ENCODE measurements at regions not wholly inside any gene's neighbourhood (a gene's known extent, or its start where the extent isn't known, plus 50 kb on each side); places are given as distances from the start of the nearest gene placed in this dataset.

DNA sequence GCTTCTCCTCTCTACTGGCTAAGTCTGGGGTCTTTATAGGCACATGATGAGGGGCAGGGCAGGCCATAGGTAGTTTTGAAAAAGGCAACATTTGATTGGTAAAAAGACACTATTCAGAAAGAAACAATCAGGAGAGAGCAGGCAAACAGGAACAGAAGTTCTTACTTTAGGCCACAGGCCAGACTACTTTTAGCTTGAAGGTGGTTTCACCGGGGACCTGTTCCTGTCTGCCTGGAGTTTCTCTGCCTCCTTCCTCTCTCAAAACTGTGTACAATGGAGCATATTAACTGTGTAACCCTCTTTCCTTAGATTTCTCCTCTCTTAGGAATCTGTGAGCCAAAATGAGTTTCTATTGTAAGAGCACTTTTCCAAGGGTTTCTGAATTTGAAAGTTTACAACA is 167.9 kb upstream of the AVPR1A start:
- TF ChIP-seq NR2C2 (CRISPR knock-in tag; IDR thresholded peaks at IDR 0.05) (no peak), JAZF1 (CRISPR knock-in tag; IDR thresholded peaks at IDR 0.05) (no peak), ZBTB43 (CRISPR knock-in tag; IDR thresholded peaks at IDR 0.05) (no peak), FOXJ3 (CRISPR knock-in tag; IDR thresholded peaks at IDR 0.05; ENCODE audit: borderline replicate concordance) (no peak), ZMAT4 (CRISPR knock-in tag; IDR thresholded peaks at IDR 0.05) (no peak), ZSCAN18 (CRISPR knock-in tag; IDR thresholded peaks at IDR 0.05) (no peak), CREM (CRISPR knock-in tag; IDR thresholded peaks at IDR 0.05) (no peak), RELA (CRISPR knock-in tag; IDR thresholded peaks at IDR 0.05; ENCODE audit: borderline replicate concordance) (no peak), ELF4 (CRISPR knock-in tag; IDR thresholded peaks at IDR 0.05; ENCODE audit: low read depth) (no peak), PREB (CRISPR knock-in tag; IDR thresholded peaks at IDR 0.05; ENCODE audit: borderline replicate concordance) (no peak), MYBL2 (CRISPR knock-in tag; IDR thresholded peaks at IDR 0.05) (no peak)
- CTCF ChIA-PET, result no interaction called here
- DNase-seq (ENCODE audit: low spot score) (no peak), ATAC-seq (no peak)
- Mint-ChIP-seq H3K4me3 (no peak overlapping the region), H3K27ac (no peak overlapping the region), H3K9me3 (peaks cover under 1% of the 10 kb centered on the region), H3K36me3 (no peaks in the 10 kb centered on the region), H3K27me3 (ENCODE audit: low read depth) (no peaks in the 10 kb centered on the region), H3K4me1 (0 out of 2 replicates have a peak, but pooled peaks cover 3% of the 10 kb centered on the region)
- POLR2A ChIA-PET, result no interaction called here

DNA sequence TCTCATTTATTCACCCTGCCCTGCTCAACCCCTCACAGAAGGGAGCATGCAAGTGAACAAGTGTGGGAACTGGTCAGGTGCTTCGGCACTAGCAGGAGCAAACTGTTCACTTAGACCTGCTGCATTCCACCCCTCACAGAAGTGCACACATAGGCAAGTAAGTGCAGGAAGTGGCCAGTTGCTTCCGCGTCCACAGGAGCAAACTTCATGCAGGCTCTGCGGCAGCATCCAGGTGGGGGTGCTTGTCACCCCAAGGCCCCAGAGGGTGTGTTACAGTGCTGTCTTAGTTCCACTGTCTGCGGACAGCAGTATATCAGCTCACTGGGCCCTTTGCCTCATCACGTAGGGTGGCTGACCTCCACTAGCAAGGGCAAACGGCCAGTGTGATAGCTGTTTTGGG is 167.3 kb upstream of the AVPR1A start:
- Mint-ChIP-seq H3K27ac (no peak overlapping the region; the same call in 1 of the 2 replicates), H3K4me1 (0 out of 2 replicates have a peak, but pooled peaks cover 3% of the 10 kb centered on the region), H3K9me3 (no peaks in the 10 kb centered on the region), H3K4me3 (no peak overlapping the region), H3K36me3 (no peaks in the 10 kb centered on the region), H3K27me3 (ENCODE audit: low read depth) (no peaks in the 10 kb centered on the region)
- ChIA-PET POLR2A (no interaction called here), CTCF (no interaction called here)
- DNase-seq (ENCODE audit: low spot score), result no peak
- ATAC-seq, result no peak
- TF ChIP-seq ZNF416 (CRISPR knock-in tag; IDR thresholded peaks at IDR 0.05) (no peak), TCF7 (CRISPR knock-in tag; IDR thresholded peaks at IDR 0.05; ENCODE audit: low read depth) (no peak), TEAD4 (CRISPR knock-in tag; IDR thresholded peaks at IDR 0.05) (no peak), ATF1 (CRISPR knock-in tag; IDR thresholded peaks at IDR 0.05) (no peak), ZSCAN18 (CRISPR knock-in tag; IDR thresholded peaks at IDR 0.05) (no peak), ZBTB21 (CRISPR knock-in tag; IDR thresholded peaks at IDR 0.05; ENCODE audit: borderline replicate concordance) (no peak), MLX (CRISPR knock-in tag; IDR thresholded peaks at IDR 0.05) (no peak), PREB (CRISPR knock-in tag; IDR thresholded peaks at IDR 0.05; ENCODE audit: borderline replicate concordance) (no peak), ZMAT4 (CRISPR knock-in tag; IDR thresholded peaks at IDR 0.05) (no peak), PRRX2 (CRISPR knock-in tag; IDR thresholded peaks at IDR 0.05) (no peak), JUN (CRISPR knock-in tag; IDR thresholded peaks at IDR 0.05) (no peak)
- TF ChIP-seq, protein P1, sequence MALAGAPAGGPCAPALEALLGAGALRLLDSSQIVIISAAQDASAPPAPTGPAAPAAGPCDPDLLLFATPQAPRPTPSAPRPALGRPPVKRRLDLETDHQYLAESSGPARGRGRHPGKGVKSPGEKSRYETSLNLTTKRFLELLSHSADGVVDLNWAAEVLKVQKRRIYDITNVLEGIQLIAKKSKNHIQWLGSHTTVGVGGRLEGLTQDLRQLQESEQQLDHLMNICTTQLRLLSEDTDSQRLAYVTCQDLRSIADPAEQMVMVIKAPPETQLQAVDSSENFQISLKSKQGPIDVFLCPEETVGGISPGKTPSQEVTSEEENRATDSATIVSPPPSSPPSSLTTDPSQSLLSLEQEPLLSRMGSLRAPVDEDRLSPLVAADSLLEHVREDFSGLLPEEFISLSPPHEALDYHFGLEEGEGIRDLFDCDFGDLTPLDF (CRISPR knock-in tag; IDR thresholded peaks at IDR 0.05), result no peak
- TF ChIP-seq, protein P2, sequence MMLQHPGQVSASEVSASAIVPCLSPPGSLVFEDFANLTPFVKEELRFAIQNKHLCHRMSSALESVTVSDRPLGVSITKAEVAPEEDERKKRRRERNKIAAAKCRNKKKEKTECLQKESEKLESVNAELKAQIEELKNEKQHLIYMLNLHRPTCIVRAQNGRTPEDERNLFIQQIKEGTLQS (CRISPR knock-in tag; conservative IDR thresholded peaks at IDR 0.05), result no peak
- TF ChIP-seq, protein P3, sequence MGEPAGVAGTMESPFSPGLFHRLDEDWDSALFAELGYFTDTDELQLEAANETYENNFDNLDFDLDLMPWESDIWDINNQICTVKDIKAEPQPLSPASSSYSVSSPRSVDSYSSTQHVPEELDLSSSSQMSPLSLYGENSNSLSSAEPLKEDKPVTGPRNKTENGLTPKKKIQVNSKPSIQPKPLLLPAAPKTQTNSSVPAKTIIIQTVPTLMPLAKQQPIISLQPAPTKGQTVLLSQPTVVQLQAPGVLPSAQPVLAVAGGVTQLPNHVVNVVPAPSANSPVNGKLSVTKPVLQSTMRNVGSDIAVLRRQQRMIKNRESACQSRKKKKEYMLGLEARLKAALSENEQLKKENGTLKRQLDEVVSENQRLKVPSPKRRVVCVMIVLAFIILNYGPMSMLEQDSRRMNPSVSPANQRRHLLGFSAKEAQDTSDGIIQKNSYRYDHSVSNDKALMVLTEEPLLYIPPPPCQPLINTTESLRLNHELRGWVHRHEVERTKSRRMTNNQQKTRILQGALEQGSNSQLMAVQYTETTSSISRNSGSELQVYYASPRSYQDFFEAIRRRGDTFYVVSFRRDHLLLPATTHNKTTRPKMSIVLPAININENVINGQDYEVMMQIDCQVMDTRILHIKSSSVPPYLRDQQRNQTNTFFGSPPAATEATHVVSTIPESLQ (CRISPR knock-in tag; IDR thresholded peaks at IDR 0.05), result no peak

All from WTC11 (cell line).